OCI-LY7 (cell line): ENCODE measurements at regions not wholly inside any gene's neighbourhood (a gene's known extent, or its start where the extent isn't known, plus 50 kb on each side); places are given as distances from the start of the nearest gene placed in this dataset.

Source experiments
- EZH2phosphoT487 ChIP-seq: fragments of 200-600 bp; sonication (generic); IDR thresholded peaks from 2 replicates; pipeline ENCODE4 v1.6.1; 2018; ENCODE audit warnings: low read depth, borderline replicate concordance, mild to moderate bottlenecking, mixed run types, antibody characterized with exemption, low read length, moderate library complexity, mixed read lengths
- TF ChIP-seq, protein P1 (sequence below): fragments of 200-600 bp; sonication (generic); conservative IDR thresholded peaks from 2 replicates; pipeline ENCODE4 v1.5.1; 2014; ENCODE audit warnings: mild to moderate bottlenecking, antibody characterized with exemption, low read length, moderate library complexity, mixed read lengths

DNA sequence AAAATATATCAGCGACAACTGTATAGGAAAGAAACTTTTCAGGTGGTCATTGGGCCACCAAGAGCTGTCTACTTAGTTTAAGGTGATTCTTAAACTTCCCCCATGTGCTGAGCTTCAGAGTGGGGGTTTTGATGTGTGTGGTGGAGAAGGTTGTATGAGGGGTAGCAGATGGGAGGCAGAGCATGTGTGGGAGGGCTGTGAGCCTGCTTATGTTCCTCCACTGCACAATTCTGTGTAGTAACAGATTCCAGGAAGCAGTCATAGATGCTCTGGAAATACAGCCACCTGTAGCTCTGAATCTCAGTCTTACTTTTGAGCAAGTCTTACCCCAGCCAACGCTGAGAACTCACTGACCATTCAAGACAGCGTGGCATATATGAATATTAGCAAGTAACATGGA is 95.3 kb upstream of the SPATA13 start:
- TF ChIP-seq, protein P1, sequence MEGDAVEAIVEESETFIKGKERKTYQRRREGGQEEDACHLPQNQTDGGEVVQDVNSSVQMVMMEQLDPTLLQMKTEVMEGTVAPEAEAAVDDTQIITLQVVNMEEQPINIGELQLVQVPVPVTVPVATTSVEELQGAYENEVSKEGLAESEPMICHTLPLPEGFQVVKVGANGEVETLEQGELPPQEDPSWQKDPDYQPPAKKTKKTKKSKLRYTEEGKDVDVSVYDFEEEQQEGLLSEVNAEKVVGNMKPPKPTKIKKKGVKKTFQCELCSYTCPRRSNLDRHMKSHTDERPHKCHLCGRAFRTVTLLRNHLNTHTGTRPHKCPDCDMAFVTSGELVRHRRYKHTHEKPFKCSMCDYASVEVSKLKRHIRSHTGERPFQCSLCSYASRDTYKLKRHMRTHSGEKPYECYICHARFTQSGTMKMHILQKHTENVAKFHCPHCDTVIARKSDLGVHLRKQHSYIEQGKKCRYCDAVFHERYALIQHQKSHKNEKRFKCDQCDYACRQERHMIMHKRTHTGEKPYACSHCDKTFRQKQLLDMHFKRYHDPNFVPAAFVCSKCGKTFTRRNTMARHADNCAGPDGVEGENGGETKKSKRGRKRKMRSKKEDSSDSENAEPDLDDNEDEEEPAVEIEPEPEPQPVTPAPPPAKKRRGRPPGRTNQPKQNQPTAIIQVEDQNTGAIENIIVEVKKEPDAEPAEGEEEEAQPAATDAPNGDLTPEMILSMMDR = no peak
- no peak for TF ChIP-seq EZH2phosphoT487
